HEK293 (cell line): ENCODE measurements at regions not wholly inside any gene's neighbourhood (a gene's known extent, or its start where the extent isn't known, plus 50 kb on each side); places are given as distances from the start of the nearest gene placed in this dataset.

ENCODE experiments used
- TF ChIP-seq, protein P1 (sequence below): fragments of 450-650 bp; formaldehyde crosslinking; IDR thresholded peaks from 2 replicates; pipeline ENCODE4 v1.5.1; 2016; ENCODE audit warnings: missing biosample characterization, missing genetic modification characterization
- TF ChIP-seq, protein P2 (sequence below): sonication (generic); formaldehyde crosslinking; IDR thresholded peaks from 2 replicates; pipeline ENCODE4 v1.8.1; 2022; ENCODE audit warnings: mild to moderate bottlenecking, moderate library complexity, missing genetic modification reagents

DNA sequence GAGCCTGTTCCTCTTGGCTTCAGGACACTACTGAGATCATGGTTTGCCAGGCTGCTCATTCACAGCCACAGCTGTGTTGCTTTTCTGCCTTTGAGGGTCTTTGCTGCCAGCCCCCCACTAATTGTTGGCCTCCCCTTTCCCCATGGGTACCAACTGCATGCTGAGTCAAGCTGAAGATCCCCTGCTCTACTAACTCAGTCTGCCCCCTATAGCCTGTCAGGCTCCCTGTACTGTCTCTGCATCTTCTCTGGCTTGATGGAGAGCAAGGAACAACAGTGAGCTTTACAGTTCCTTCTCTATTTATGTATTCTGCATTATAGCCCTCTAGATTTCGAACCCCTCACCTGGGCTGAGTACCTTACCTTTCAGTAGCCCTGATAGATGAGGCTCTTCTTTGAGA is 257.6 kb upstream of the CADM1 start:
- TF ChIP-seq, protein P1, sequence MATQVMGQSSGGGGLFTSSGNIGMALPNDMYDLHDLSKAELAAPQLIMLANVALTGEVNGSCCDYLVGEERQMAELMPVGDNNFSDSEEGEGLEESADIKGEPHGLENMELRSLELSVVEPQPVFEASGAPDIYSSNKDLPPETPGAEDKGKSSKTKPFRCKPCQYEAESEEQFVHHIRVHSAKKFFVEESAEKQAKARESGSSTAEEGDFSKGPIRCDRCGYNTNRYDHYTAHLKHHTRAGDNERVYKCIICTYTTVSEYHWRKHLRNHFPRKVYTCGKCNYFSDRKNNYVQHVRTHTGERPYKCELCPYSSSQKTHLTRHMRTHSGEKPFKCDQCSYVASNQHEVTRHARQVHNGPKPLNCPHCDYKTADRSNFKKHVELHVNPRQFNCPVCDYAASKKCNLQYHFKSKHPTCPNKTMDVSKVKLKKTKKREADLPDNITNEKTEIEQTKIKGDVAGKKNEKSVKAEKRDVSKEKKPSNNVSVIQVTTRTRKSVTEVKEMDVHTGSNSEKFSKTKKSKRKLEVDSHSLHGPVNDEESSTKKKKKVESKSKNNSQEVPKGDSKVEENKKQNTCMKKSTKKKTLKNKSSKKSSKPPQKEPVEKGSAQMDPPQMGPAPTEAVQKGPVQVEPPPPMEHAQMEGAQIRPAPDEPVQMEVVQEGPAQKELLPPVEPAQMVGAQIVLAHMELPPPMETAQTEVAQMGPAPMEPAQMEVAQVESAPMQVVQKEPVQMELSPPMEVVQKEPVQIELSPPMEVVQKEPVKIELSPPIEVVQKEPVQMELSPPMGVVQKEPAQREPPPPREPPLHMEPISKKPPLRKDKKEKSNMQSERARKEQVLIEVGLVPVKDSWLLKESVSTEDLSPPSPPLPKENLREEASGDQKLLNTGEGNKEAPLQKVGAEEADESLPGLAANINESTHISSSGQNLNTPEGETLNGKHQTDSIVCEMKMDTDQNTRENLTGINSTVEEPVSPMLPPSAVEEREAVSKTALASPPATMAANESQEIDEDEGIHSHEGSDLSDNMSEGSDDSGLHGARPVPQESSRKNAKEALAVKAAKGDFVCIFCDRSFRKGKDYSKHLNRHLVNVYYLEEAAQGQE = no peak
- TF ChIP-seq, protein P2, sequence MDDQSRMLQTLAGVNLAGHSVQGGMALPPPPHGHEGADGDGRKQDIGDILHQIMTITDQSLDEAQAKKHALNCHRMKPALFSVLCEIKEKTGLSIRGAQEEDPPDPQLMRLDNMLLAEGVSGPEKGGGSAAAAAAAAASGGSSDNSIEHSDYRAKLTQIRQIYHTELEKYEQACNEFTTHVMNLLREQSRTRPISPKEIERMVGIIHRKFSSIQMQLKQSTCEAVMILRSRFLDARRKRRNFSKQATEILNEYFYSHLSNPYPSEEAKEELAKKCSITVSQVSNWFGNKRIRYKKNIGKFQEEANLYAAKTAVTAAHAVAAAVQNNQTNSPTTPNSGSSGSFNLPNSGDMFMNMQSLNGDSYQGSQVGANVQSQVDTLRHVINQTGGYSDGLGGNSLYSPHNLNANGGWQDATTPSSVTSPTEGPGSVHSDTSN = no peak
